HG03108 (cell line): ENCODE measurements at regions not wholly inside any gene's neighbourhood (a gene's known extent, or its start where the extent isn't known, plus 50 kb on each side); places are given as distances from the start of the nearest gene placed in this dataset.

Experiments
- ATAC-seq: cut with Tn5 transposase; IDR thresholded peaks from one replicate; pipeline ENCODE4 v1.9.1; 2021; ENCODE audit warnings: moderate library complexity; ENCODE audit not compliant: unreplicated experiment

DNA sequence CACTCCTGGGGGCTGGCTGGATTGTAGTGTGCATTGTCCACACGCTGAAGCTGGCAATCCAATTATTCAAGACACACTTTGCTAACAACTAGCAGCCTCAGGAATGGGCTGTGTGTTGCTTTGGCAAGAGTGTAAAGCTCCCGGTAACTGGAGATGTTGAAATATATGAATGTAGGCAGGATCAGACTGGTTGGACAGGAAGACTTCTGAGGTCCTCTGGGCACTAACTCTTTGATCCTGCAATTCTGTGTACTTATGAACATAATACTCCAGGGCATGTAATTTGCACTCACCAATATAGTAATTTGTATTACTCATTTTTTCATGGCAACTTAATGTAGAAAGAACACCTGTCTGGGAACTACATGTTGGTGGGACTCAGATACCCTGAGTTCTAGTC lies 106.7 kb upstream of the SLC28A3 start:
- ATAC-seq = no peak

DNA sequence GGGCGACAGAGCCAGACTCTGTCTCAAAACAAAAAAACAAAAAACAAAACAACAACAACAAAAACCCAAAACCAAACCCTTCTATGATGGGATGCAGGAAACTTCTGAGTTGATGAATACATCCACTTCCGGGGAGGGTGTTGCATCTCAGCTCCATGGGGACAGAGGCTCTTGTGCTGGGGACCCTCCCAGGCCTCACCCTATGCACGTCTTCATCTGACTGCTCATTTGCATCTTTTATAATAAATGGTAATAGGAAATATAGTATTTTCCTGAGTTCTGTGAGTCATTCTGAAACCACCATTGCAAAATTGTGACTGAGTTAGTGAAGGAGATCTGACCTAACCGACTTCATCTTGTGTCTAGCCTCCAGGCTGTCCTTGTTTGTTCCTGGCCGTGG lies 109.5 kb upstream of the SLC28A3 start:
- ATAC-seq = no peak

DNA sequence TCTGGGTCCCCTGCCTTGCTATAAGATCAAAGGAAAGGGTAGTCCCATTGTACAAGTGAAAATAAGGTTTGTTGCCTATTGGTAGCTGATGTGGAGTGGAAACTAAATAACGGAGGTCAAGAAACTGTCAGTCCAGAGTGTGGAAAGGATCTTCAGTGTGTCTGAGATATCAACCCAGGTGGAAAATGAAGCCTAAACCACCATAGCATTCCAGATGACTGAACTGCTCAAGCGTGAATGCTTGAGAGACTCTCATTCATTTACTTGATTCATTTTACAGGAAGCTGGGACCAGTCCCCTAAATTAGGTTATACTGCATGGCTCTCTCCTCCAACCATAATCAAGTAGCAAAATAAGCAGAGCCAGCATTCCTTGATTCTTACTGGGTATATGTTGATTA lies 116.0 kb upstream of the SLC28A3 start:
- ATAC-seq = no peak

DNA sequence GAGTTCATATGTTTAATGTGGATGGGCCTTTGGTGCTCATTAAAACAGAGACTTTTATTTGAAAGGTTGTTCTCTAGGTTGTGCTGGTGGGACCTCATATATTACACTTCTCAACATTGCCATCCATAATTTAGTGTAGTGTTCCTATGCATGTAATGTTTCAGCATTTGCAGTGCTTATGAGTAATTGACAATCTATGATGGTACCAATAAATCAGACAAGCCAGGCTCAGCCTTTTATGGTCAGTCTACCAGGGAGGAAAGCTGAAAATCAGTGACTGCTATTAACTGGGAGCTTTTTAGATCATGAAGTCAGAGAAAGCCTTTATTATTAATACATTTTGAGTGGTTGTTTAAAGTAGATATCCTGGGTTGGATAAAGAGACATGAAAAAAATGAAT lies 120.1 kb upstream of the SLC28A3 start:
- no peak for ATAC-seq

DNA sequence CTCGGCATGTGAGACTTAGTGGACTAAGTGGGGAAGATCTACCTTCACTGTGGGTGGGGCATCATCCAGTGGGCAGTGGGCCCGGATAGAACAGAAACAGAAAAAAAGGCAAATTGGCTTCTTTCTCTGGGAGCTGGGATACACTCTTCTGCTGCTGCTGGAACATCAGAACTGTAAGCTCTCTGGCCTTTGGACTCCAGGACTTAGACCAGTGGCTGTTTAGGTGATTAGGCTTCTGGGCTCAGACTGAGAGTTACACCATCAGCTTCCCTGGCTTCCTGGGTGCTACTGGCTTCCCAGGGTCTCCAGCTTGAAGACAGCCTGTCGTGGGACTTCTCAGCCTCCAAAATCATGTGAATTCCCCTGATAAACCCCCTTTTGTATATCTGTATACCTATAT lies 122.7 kb upstream of the SLC28A3 start:
- ATAC-seq = no peak

DNA sequence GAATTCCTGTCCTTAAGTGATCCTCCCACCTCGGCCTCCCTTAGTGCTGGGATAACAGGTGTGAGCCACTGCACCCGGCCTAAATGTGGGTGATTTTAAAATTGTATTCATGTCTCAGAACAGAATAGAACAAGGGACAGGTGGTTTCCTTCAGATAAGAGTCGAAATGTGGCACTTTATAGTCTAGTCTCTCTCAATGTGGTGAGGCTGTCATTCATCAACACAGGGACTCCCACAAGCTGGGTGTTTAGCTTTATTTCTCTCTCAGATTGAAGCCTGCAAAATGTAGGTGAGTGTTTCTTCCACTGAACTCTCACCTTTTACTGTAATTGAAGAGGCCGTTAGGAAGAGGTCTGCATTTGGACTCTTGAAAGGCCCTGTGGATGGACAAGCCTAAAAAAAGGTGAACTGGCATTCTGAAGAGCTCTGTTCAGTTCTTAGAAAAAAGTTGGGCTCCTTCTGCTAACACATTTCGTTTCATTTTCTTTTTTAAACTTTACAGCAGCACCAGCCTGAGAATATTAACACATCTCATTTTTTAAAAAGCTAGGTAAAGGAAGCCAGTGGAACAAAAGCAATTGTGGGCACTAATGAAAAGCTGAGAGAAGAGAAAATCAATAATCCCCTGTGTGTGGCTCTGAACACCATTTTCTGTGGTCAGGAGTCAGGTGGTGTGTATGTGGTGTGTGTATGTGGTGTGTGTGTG lies 126.2 kb upstream of the SLC28A3 start:
- ATAC-seq = no peak

DNA sequence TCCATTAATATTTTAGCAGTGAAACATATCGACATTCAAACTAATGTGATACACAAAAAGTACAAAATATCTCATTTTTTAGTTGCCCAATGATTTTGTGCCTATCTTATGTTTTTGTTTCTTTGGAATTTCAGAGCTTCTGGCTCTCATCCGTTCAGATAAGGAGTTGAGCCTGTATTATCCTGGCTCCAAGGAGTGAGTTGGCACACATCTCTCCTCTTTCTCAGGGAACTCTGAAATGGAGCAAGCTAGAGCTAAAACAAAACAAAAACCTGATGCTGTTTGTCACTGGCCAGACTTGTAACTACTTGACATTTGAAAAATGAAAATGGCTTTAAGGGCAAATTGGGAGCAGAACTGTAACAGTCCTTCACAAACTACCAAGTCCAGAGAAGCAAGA lies 131.3 kb upstream of the SLC28A3 start:
- no peak for ATAC-seq

DNA sequence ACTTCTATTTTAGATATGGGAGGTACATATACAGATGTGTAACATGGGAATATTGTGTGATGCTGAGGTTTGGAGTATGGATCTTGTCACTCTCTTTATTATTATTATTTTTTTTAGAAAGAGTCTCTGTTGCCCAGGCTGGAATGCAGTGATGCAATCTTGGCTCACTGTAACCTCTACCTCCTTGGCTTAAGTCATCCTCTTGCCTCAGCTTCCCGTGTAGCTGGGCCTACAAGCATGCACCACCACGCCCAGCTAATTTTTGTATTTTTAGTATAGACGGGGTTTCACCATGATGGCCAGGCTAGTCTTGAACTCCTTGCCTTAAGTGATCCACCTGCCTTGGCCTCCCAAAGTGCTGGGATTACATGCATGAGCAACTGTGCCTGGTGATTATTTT lies 138.4 kb upstream of the SLC28A3 start:
- ATAC-seq = no peak

DNA sequence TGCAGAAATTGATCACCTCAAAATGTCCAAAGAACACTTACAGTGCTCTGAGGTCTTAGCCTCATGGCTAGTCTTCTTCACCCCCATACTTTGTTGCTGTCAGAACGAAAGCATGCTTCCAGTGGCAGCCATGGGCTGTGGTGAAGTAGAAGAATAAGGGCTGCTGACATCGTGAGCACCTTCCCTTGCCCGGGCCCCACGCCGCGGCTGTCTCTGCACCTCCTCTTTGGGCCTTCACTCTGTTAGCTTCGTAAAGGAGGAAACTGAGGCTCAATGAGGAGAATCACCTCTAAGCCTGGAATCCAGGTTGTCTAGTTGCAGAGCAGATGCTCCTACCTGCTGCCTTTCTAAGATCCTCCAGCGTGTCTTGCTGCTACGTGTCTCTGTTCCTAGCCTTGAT lies 139.5 kb upstream of the SLC28A3 start:
- no peak for ATAC-seq

DNA sequence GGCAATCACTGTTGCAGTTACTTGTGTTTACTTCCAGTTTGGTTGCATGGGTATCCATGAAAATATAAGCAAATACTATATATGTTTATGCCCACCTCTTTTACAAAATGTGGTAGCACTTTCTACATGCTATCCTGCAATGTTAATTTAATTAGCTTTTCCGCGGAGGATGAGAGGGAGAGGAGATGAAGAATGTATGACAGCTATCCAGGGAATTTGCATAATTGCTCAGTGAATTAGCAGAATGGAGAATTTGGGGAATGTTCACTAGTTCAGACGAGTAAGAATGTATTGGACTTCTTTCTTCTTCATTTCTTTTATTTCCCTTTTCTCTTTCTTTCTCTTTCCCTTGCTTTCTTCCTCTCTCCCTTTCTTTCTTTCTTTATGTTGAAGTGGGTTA lies 140.7 kb upstream of the SLC28A3 start:
- ATAC-seq = no peak

DNA sequence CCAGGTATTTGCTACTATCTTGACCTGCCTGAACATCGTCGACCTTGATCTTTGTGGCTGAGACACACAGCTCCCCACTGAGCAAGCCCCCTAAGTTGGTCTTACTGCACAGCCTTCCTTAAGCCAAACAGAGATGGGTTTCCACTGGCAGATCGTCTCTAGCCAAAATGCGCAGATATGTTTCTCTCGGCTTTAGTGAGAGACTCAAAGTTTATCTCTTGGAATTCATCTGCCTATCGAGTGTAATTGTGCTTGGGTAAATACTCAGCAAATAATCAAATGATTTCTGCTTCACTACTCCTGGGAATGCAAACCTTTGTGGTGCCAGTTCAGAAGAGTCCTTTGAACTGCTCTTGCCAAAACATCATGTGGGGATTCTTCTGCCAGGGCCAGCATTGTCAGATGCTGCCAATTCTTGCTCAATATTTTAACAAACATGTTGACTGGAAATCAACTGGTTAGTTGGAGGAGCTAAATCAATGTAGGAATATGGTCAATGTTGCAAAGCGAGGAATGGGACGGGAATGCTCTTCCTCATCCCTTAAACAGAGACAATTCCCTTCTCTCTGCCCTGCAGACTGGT lies 141.2 kb upstream of the SLC28A3 start:
- no peak for ATAC-seq

DNA sequence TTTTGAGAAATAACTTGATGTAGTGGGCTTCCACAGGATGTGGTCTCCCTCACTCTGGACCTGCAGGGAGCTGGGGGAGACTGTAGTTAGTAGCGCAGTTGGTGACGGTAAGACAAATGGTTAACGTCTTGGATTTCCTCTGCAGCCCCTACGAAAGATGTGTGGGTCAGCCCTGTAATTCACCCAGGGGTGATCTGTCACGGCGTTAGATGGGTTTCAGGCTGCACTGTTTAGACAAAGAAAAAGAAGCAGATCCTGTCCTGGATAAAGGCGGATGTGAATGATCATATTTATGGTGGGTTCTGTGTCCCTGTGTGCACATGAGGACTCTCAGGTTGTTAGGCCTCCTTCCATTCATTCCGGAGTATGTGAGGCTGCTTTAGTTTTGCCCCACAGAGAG lies 142.0 kb upstream of the SLC28A3 start:
- ATAC-seq = no peak

DNA sequence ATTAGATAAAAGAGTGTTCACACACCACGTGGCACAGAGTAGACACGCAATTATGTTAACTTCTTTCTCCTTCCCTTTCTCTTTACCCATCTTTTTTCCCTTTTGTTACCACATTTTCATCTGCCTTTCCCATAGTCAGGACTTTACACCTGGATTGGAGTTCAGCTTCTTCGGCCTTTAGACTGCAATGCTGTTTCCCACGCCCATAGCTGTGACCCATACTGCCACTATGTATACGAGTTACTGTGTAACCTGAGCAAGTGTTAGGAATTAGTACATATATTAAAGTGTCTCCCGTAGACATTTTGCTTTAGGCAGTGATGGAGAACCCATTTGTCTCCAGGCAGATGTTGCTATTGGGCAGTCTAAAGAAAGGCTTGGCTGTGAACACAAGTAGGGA lies 143.6 kb upstream of the SLC28A3 start:
- ATAC-seq = no peak

DNA sequence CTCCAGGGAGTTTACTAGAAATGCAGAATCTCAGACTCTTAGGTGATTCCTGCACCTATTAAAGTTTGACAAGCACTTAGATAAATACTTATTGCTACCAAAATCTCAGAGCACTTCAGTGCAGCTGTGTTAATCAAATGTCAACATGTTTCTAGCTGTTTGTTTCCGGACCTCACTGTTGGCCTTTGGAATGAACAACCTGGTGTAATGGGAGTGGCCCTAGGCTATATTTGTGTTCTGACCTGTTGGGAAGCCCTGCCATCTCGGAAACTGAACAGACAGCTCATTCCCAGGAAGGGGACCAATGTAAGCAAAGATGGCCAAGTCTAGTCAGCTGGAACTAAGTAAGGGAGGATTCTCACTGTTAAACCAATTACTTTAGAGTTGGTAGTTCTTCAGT lies 145.0 kb upstream of the SLC28A3 start:
- ATAC-seq = no peak

DNA sequence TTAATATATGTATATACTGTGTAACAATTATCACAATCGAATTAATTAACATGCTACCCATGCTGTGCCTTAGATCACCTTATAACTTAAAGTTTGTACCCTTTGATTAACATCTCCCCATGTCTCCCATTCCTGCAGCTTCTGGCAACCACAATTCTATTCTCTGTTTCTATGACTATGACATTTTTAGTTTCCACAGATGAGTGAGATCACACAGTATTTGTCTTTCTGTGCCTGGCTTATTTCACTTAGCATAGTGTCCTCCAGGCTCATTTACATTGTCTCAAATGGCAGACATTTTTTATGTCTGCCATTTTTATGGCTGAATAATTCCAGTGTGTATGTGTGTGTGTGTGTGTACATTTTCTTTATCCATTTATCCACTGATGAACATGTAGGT lies 146.1 kb upstream of the SLC28A3 start:
- no peak for ATAC-seq

DNA sequence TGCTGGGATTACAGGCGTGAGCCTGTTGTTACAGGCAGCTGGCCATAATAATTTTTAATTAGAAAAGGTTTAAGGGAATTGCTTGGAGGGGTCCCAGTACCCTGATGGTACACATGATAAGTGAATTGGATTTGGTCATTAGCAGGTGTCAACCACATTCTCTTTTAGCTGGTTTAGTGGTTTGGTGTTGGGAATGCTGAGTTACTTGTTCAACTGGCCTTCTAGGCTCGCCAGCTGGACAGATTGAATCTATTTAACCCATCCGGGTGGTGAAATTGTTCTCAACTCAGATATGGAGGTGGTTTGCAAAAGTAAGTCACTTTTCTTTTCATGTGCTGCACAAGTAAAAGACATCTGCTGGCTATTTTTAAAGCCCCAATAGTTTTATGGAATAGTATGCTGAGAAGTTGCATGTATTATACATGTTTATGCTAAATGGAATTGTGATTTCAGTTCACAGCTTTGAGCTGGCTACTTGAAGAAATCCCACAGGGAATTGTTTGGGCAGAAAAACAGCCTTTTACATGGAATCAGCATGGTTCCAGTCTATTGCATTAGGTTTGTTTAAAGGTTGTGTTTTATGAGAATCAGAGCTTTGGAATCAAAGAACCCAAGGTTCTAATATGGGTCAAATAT lies 149.8 kb upstream of the SLC28A3 start:
- no peak for ATAC-seq

DNA sequence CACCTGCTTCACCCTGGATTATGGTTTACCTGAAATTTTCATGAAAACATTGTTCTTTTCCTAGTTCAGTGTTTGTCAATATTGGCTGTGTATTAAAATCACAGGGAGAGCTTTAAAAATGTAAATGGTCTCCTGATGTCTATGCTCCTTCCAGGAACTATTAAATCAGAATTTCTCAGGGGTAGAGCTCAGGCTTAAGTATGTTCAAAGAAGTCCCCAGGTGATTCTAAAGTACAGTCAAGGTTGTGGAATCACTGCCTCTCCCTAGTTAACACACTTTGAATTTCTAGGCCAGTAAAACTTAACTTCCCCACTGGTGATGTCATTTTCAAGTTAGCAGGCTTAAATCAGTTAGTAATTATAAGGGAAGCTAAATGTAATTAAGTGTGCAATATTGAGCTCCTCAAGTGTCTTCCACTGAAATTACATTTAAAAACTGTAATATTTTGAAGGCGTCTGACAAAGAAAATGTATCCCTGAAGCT lies 150.3 kb upstream of the SLC28A3 start:
- ATAC-seq = no peak

DNA sequence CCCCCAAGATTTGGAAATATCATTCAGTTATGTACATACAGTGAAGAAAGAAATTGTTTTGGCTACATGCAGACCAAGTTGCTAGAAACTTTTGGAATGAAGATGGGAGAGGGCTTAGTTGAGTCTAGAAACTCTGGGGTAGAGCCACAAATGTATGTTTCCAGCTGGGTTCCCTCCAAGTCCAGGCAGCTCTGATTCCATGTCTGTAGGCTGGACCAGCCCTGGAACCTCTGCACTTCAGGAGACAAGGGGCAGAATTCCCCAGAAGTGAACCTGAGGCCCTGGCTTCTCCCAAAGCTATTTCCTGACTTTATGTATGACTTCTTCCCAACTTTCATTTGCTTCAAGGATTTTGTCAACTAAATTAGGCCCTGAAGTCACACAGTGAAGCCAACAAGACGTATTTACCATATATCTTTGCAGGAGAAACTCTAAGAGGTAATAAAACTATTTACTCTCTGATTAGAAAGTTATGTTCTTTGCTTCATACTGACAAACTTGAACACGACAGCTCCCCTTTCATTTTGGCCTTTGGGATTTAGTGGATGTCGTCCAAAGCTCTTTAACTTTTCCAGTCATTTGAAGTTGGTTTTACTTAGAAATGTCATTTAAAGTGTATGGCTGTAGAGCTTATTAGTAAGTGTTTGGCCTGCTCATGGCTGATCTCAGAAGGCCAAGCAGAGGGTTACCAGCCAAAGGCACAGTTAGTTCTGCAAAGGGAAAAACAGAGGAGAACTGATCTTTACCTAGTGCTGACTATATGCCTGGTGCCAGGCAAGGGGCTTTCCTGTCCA lies 152.0 kb upstream of the SLC28A3 start:
- no peak for ATAC-seq

DNA sequence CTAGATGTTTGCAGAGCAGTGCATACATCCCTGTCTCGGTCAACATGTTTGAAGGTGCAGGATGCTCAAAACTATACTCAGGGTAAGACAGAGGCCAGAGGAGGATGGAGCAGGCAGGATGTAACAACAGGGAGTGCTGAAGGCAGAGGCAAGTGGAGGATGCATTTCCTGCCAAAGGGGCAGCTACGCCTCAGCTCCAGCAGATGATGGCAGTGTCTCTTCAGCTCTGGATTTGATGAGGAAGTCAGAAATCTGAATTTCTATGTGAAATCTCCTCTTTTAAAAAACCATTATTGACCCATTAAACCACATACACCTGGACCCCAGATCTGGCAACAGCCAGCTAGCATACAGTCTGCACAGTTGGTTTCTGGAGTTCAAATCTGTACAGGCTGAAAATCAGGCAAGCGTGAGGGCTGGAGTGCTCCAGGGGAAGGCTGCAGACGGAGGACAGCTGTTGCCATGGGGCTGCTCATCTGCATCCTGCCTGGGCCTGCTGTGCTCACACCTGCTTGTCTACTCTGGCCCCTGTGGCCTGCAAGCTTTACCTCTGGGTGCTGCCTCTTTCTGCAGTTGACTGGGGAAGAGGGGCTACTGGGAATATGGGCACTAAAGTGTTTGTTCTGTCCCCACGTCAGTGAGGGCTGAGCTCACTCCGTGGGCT lies 152.9 kb upstream of the SLC28A3 start:
- ATAC-seq = no peak

DNA sequence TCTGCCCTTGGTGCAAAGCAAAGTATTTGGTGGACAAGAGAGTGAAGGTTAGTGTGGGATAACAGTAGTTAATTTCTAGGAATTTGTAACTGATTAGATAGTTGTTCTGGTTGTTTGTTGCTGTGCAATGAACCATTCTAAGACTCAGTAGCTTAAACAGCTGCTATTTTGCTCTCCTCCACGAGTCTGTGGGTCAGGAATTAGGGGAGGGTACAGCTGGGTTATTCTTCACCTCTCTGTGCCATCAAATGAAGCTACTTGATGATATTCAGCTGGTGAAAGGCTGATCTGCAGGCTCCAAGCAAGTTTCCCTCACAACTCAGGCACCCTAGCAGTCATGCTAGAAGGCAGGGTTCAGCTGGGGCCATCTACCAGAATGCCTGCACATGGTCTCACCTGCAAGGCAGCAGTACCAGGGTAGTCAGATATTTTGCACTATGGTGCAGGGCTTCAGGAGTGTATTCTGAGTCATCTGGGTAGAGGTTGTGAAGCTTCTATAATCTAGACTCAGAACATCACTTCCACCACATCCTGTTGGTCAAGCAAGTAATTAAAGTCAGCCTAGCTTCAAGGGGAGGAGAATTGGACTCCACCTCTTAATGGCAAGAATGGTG lies 159.5 kb upstream of the SLC28A3 start:
- peak; percentile 97 for ATAC-seq

DNA sequence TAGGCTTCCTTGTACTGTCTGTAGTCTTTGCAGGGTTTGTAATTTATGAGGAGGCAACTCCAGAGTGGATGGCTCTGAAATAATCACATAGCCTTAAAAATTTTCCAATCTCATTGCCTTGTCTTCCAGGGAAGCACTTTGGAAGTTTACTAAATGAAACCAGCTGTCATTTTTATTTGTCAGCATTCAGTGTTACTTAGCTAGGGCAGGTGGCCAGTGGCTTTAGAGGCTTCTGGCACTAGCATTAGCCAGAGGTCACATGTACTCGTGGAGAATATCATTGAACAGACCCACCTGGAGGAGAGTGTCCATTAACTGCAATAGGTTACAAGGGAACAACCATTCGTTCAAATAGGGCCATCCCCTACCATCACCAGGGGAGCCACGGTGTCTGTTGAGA lies 160.3 kb upstream of the SLC28A3 start:
- no peak for ATAC-seq
